Progenitor cell of endocrine pancreas (in vitro differentiated cells): ENCODE measurements at regions not wholly inside any gene's neighbourhood (a gene's known extent, or its start where the extent isn't known, plus 50 kb on each side); places are given as distances from the start of the nearest gene placed in this dataset.

Experiments
- DNase-seq: peaks from one replicate; pipeline ENCODE4 v3.0.0; 2021; ENCODE audit warnings: low spot score; ENCODE audit not compliant: unreplicated experiment
- H3K27ac Mint-ChIP-seq: 2 replicates; pipeline ENCODE4 v1.8.0; 2021; ENCODE audit warnings: mild to moderate bottlenecking, moderate library complexity, mixed read lengths
- H3K27me3 Mint-ChIP-seq: 2 replicates; pipeline ENCODE4 v1.8.0; 2021; ENCODE audit warnings: mixed read lengths
- H3K36me3 Mint-ChIP-seq: 2 replicates; pipeline ENCODE4 v1.8.0; 2022; ENCODE audit warnings: mixed read lengths; ENCODE audit not compliant: insufficient read depth
- H3K4me1 Mint-ChIP-seq: 2 replicates; pipeline ENCODE4 v1.8.0; 2021; ENCODE audit warnings: low read depth, mixed read lengths
- H3K4me3 Mint-ChIP-seq: 2 replicates; pipeline ENCODE4 v1.8.0; 2021; ENCODE audit warnings: low read depth, mild to moderate bottlenecking, moderate library complexity, mixed read lengths
- H3K9me3 Mint-ChIP-seq: 2 replicates; pipeline ENCODE4 v1.8.0; 2021; ENCODE audit warnings: low read depth, mixed read lengths
- CTCF ChIP-seq: fragments of 200-600 bp; sonication (generic); IDR thresholded peaks from one replicate; pipeline ENCODE4 v1.5.0; 2021; ENCODE audit warnings: antibody characterized with exemption, mild to moderate bottlenecking; ENCODE audit not compliant: unreplicated experiment

DNA sequence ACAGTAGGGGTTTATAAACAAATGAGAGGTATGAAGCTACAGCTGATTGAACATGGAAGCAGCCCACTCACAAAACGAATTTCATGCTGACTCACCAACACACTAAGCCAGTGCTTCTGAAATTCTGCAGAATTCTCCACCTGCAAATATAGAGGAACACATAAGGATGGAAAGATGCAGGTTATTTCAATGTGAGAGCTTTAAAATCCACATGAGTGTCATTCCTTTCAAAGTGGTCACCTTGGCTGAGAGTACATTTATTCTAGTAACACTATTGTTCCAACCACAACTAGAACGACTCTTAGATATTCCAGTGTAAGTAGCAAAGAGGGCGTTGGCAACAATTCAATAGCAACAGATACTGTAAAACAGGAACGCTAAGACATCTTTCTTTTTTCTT is 189.9 kb upstream of the TSC22D2 start:
- no peak for DNase-seq
- no peak for TF ChIP-seq CTCF
- H3K4me1 Mint-ChIP-seq, result peaks cover 3% of the 10 kb centered on the region
- H3K36me3 Mint-ChIP-seq, result no peaks in the 10 kb centered on the region
- no peak overlapping the region for H3K4me3 Mint-ChIP-seq
- H3K9me3 Mint-ChIP-seq, result no peaks in the 10 kb centered on the region
- no peak overlapping the region for H3K27ac Mint-ChIP-seq
- H3K27me3 Mint-ChIP-seq, result peaks cover 18% of the 10 kb centered on the region

GRCh38 chr3:150217691-150218090 is 190.4 kb upstream of the TSC22D2 start:
- Mint-ChIP-seq H3K4me1 (peaks cover 3% of the 10 kb centered on the region), H3K27me3 (peaks cover 15% of the 10 kb centered on the region)
- DNase-seq, result no peak

DNA sequence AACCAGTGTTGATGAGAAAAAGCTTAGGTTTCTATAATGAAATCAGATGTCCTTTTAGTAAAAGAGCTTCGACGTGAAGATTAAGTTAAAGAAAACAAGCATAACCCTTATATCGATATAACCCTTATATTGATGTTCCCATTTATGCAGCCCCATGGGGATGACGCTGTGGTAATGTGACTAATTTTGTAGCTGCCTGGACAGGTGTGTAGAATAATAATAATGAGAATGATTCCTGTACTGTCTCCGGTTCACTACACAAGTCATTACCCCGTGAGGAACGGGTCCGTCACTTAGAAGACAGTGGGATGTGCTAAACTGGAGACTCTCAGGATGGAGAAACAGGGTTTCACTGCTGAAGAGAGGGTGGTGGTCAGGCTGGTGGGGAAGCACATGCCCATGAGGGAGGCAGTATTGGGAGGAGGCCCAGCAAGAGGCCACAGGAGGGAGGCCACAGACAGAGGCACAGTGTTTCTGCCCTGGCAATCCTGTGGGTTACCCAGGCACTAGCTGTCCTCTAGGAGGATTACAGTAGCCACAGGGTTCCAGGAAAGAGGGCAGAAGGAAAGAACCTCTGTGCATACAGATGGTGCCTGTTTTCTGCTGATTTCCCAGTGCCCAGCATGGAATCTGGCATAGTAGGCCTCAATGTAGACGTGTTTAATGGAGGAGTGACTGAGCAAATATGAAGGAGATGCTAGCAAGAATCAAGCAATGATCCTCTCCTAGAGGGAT is 191.1 kb upstream of the TSC22D2 start:
- DNase-seq, result no peak
- TF ChIP-seq CTCF, result no peak
- H3K27ac Mint-ChIP-seq, result no peak overlapping the region

More at GRCh38 chr3:150217691-150218090, 190.4 kb upstream of the TSC22D2 start:
- Mint-ChIP-seq H3K9me3 (no peaks in the 10 kb centered on the region), H3K4me3 (no peak overlapping the region), H3K27ac (no peak overlapping the region), H3K36me3 (no peaks in the 10 kb centered on the region)
- TF ChIP-seq CTCF, result no peak

DNA sequence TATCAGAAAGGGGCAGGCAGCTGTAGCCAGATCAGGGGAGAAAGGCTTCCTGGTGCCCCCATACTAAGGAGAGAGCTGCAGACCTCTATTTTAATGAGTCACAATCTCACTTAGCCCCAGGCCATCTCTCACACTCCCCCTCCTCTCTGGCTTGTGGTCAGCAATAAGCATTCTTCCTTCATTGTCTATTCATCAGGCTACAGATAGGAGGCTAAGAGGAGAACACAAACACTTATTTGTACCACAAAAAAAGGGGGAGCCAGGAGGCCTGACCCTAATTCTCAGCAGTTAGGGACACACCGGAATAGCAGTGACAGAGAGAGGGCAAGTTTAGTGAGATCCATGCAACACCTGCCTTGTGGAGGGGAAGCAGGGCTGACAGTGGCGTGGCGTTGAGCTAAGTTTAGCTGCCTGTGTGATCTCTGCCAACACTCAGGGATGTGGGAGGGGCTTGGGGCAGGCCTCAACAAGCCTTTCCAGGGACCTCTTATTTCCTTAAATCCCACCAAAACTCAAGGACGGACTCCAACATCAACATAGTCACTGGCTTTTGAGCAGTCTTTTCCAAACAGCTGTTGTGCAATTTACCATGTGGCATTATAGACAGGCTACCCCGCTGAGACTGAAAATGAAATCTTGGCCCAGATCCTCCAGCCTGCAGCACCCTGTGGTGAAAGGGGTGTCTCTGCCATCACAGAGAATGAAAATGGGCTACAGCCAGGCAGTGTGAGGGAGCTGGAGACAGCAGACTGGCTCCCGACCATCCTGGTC is 191.9 kb upstream of the TSC22D2 start:
- DNase-seq, result no peak
- no peaks in the 10 kb centered on the region for H3K9me3 Mint-ChIP-seq
- no peak overlapping the region for H3K27ac Mint-ChIP-seq
- no peaks in the 10 kb centered on the region for H3K36me3 Mint-ChIP-seq
- H3K4me3 Mint-ChIP-seq, result no peak overlapping the region
- peaks cover 3% of the 10 kb centered on the region for H3K4me1 Mint-ChIP-seq
- peaks cover 2% of the 10 kb centered on the region for H3K27me3 Mint-ChIP-seq
- no peak for TF ChIP-seq CTCF

More for the DNA sequence above, 191.1 kb upstream of the TSC22D2 start:
- peaks cover 10% of the 10 kb centered on the region for H3K27me3 Mint-ChIP-seq
- no peak overlapping the region for H3K4me3 Mint-ChIP-seq
- peaks cover 3% of the 10 kb centered on the region for H3K4me1 Mint-ChIP-seq
- no peaks in the 10 kb centered on the region for H3K36me3 Mint-ChIP-seq
- H3K9me3 Mint-ChIP-seq, result no peaks in the 10 kb centered on the region

GRCh38 chr3:150215616-150216015 is 192.5 kb upstream of the TSC22D2 start:
- Mint-ChIP-seq H3K4me3 (no peak overlapping the region), H3K9me3 (no peaks in the 10 kb centered on the region), H3K27me3 (no peaks in the 10 kb centered on the region), H3K27ac (no peak overlapping the region), H3K36me3 (no peaks in the 10 kb centered on the region), H3K4me1 (no peaks in the 10 kb centered on the region)
- no peak for TF ChIP-seq CTCF
- DNase-seq, result no peak
